ENCODE measurements at regions not wholly inside any gene's neighbourhood (a gene's known extent, or its start where the extent isn't known, plus 50 kb on each side); places are given as distances from the start of the nearest gene placed in this dataset.
A peak's percentile ranks its signal among the peaks of the same experiment; 100 is the strongest.

DNA sequence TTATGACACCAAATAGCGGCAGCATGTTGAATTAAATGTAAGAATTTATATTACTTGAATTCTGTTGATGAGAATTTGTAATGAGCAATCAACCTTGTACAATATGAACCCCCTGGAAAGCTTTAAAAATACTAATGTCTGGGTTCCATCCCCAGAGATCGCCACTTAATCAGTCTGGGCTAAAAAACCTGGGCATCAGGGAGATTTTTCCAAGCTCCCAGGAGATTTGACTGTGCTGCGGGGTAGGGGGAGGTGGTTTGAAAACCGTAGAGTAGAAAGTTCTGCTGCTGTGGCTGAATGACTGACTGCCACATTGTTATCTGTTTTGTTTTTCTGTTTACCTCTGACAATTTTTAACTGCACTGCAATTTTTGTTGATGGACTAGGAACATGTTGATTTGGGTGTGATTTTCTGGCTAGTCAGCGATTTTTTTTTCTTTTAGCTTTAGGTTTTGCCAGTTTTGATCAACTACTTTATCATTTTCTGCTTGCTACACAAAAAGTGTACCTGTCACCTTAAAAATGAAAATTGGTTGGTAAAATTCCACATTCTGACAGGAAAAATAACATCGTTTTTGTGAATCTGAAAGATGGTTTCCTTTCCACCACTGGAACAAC is 79.3 kb downstream of the PCTP start:
- no peak overlapping the region for H3K4me3 ChIP-seq (ENCODE audit: low read depth, low read length)
- TF ChIP-seq, protein P1, sequence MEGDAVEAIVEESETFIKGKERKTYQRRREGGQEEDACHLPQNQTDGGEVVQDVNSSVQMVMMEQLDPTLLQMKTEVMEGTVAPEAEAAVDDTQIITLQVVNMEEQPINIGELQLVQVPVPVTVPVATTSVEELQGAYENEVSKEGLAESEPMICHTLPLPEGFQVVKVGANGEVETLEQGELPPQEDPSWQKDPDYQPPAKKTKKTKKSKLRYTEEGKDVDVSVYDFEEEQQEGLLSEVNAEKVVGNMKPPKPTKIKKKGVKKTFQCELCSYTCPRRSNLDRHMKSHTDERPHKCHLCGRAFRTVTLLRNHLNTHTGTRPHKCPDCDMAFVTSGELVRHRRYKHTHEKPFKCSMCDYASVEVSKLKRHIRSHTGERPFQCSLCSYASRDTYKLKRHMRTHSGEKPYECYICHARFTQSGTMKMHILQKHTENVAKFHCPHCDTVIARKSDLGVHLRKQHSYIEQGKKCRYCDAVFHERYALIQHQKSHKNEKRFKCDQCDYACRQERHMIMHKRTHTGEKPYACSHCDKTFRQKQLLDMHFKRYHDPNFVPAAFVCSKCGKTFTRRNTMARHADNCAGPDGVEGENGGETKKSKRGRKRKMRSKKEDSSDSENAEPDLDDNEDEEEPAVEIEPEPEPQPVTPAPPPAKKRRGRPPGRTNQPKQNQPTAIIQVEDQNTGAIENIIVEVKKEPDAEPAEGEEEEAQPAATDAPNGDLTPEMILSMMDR (IDR thresholded peaks at IDR 0.05; ENCODE audit: control insufficient read depth, extremely low read depth, insufficient read depth): no peak
- DNase-seq (ENCODE audit: low read depth): no peak

DNA sequence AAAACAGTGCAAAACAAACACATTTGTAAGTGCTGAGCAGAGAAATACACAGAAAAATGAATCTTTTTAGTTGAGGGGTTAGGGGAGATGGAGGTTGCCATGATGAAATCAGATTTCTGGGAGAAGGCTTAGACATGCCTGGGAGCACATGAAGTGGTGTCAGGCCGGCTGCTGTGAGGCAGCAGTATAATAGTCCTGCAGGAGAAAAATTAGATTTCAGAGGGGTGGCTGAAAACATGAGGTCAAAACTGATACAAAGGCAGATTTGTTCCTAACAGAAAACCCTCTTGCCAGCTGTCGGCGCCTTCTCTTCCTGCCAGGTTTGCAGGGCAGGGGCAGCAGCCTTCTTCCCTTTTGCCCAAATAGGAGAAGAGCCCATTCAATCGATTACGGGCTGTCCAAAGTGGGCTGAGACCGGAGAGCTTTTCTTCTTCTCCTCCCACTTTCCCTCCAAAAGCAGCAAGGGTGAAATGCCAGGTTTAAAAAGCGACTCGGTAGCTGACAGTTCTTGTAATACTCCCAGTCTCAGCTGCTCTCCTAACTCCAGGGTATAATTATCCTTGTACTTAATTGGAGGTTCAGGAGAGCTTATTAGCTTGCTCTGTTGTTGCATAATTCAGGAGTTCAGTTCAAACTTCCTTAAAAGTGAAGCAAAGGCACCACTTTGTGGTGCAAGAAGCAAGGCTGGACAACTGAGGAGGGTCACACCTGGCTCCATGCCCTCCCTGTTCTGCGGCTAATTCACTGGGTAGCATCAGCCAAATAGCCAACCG is 80.0 kb downstream of the PCTP start:
- TF ChIP-seq, protein P1 (IDR thresholded peaks at IDR 0.05; ENCODE audit: control insufficient read depth, extremely low read depth, insufficient read depth): no peak
- no peak overlapping the region for H3K4me3 ChIP-seq (ENCODE audit: low read depth, low read length)
- DNase-seq (ENCODE audit: low read depth): no peak

DNA sequence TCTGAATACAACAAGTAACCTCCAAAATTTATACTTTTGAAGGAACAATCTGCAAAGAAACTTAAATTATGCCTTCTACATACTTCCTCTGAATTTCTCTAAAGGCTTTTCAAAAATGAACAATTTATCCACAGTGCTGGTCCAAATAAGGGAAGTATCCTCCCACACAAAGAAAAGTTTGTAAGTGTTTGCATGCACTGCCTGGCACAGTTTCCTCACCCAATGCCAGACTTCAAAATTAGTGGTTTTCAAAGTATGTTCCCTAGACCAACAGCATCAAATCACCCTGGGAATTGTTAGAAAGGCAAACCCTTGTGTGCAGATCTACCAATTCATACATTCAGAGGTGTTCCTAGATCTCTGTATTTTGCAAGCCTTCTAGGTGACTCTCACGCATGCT is 82.5 kb downstream of the PCTP start:
- TF ChIP-seq, protein P1 (IDR thresholded peaks at IDR 0.05; ENCODE audit: control insufficient read depth, extremely low read depth, insufficient read depth): no peak
- no peak for DNase-seq (ENCODE audit: low read depth)
- no peak overlapping the region for H3K4me3 ChIP-seq (ENCODE audit: low read depth, low read length)

DNA sequence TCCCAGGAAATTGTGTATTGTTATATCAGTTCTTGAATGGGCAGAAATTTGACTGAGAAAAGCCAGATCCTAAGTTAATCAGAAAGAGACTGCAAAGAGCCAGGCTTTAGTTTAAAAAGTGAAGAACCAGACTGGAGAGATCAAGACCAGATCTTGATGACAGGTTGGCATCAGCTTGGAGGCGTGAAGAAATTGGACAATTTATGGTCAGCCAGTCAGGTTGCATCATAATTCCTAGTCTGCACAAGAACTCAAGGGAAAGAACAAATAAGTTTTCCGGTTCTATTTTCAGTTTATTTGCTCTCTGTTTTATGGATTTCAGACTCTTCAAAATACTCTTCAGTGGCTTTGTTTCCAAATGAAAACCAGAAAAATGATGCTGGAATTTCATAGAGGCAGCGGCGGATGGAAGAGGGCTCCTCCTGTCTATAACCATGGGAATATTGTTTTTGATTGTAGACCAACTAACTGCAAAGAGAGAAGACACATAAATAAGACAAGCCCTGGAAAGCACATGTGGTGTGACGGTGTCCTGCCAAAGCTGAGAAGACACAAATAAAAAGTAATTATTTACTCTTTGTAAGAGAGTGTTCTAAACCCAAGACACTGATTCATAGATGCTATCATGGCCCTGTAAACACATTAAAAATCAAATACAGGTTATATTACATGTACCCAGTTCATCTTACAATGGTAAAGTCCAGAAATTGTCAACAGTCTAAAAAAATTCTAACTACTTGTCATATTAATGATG is 91.7 kb downstream of the PCTP start:
- TF ChIP-seq, protein P1 (IDR thresholded peaks at IDR 0.05; ENCODE audit: control insufficient read depth, extremely low read depth, insufficient read depth): no peak
- DNase-seq (ENCODE audit: low read depth): peak; percentile 92
- no peak overlapping the region for H3K4me3 ChIP-seq (ENCODE audit: low read depth, low read length)

DNA sequence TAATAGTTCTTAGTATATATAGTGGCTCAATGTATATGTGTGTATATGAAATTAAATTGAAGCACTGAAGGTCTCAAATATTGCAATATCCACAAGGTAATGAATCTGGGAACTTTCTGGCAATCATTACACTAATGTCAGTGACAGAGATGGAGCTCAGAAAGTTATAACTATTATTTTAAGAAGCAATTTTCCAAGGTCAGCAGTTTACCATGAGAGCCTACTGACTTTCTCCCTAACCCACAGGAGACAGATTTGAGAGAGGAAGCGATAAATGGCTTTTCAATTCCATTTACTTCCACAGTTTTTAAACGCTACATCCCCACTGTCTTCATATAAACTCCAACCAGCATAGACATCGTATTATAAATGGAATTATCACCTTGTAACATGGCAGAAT is 92.9 kb downstream of the PCTP start:
- H3K4me3 ChIP-seq (ENCODE audit: low read depth, low read length): no peak overlapping the region
- DNase-seq (ENCODE audit: low read depth): no peak
- TF ChIP-seq, protein P1 (IDR thresholded peaks at IDR 0.05; ENCODE audit: control insufficient read depth, extremely low read depth, insufficient read depth): no peak

DNA sequence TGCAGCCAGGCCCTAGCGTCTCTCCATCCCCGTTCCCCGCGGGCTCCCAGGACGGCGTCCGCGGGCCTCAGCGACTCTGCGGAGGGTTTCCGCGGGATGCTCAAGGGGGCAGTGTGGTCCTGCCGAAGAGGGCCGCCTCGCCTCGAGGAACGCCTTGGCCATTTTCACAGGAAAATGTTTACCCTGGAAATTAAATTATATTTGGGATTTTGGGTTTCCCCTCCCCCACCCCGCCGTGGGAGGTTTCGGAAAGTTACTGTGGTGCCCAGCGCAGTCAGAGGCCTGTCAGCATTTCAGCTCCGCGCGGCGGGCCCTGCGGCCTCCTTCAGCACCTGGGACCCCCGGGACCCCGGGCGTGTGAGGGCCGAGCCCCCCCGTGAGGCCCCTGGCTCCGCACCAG is 94.5 kb downstream of the PCTP start:
- DNase-seq (ENCODE audit: low read depth): no peak
- TF ChIP-seq, protein P1 (IDR thresholded peaks at IDR 0.05; ENCODE audit: control insufficient read depth, extremely low read depth, insufficient read depth): peak; percentile 49
- no peak overlapping the region for H3K4me3 ChIP-seq (ENCODE audit: low read depth, low read length)
